Fibroblast of mammary gland (primary cell): ENCODE measurements at regions not wholly inside any gene's neighbourhood (a gene's known extent, or its start where the extent isn't known, plus 50 kb on each side); places are given as distances from the start of the nearest gene placed in this dataset.

ENCODE experiments used
- DNase-seq: peaks from one replicate; pipeline ENCODE4 v3.0.0-alpha.2; 2010; ENCODE audit warnings: low read depth
- H3K4me3 ChIP-seq: 2 replicates; pipeline ENCODE4 v1.5.1; 2011; ENCODE audit warnings: low read depth, mild to moderate bottlenecking, low read length, moderate library complexity; ENCODE audit not compliant: control insufficient read depth
- CTCF ChIP-seq: conservative IDR thresholded peaks from 2 replicates; pipeline ENCODE4 v1.5.1; 2011; ENCODE audit warnings: low read depth, low read length, inconsistent platforms; ENCODE audit not compliant: control insufficient read depth, insufficient read depth

- H3K4me3 ChIP-seq, result no peak overlapping the region
- TF ChIP-seq CTCF, result no peak
Measured at GRCh38 chr18:22020127-22020866, 149.1 kb upstream of the GATA6 start.

GRCh38 chr18:22020867-22021370 lies 148.5 kb upstream of the GATA6 start:
- DNase-seq, result no peak
- no peak for TF ChIP-seq CTCF
- no peak overlapping the region for H3K4me3 ChIP-seq

More at GRCh38 chr18:22020127-22020866, 149.1 kb upstream of the GATA6 start:
- no peak for DNase-seq

- no peak for DNase-seq
- TF ChIP-seq CTCF, result no peak
- H3K4me3 ChIP-seq, result no peak overlapping the region
Measured at GRCh38 chr18:22021701-22022100, 147.7 kb upstream of the GATA6 start.

- no peak for DNase-seq
- TF ChIP-seq CTCF, result no peak
- H3K4me3 ChIP-seq, result no peak overlapping the region
Measured at GRCh38 chr18:22024924-22025323, 144.5 kb upstream of the GATA6 start.

GRCh38 chr18:22026362-22026761 lies 143.0 kb upstream of the GATA6 start:
- DNase-seq, result no peak
- H3K4me3 ChIP-seq, result no peak overlapping the region
- TF ChIP-seq CTCF, result no peak

- no peak overlapping the region for H3K4me3 ChIP-seq
- TF ChIP-seq CTCF, result no peak
- no peak for DNase-seq
Measured at GRCh38 chr18:22026889-22027288, 142.5 kb upstream of the GATA6 start.

GRCh38 chr18:22031611-22032010 lies 137.8 kb upstream of the GATA6 start:
- H3K4me3 ChIP-seq, result no peak overlapping the region
- peak; percentile 11 for DNase-seq
- TF ChIP-seq CTCF, result no peak
